ENCODE measurements at regions not wholly inside any gene's neighbourhood (a gene's known extent, or its start where the extent isn't known, plus 50 kb on each side); places are given as distances from the start of the nearest gene placed in this dataset.

GRCh38 chr9:20199111-20199510 is 410.3 kb upstream of the SLC24A2 start:
- TF ChIP-seq EZH2 (IDR thresholded peaks at IDR 0.05) (no peak), POLR2AphosphoS5 (IDR thresholded peaks at IDR 0.05; ENCODE audit: borderline replicate concordance, low read depth, low read length) (no peak)
